DMS53 treated with DMSO at 0.1 percent for 48 hours (cell line): ENCODE measurements at regions not wholly inside any gene's neighbourhood (a gene's known extent, or its start where the extent isn't known, plus 50 kb on each side); places are given as distances from the start of the nearest gene placed in this dataset.
"Not testable (repeated sequence)": the region's sequence is repeated elsewhere in the genome, so short reads cannot be mapped to it uniquely, and the experiment has no call there.

Experiments used
- DNase-seq: peaks from one replicate; lab custom pipeline; 2025; ENCODE audit not compliant: unreplicated experiment; lab: John Stamatoyannopoulos, UW

DNA sequence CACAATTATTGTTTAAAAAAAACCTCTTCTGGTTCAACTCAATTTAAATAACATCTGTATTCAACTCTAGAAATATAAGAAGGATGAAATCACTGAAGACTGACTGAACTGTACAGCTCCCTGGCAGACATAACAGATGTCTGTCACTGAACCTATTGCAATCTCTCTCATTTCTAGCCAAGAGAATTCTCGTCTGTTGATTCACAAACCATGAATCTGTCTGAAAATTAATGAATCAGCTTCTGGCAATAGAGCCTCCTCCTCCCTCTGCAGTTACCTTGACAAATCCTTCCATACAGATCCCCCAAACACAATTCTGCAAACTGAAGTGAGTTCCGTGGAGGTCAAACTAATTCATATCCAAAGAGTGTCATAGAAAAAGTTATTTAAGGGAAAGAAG lies 561.4 kb downstream of the PYDC2 start:
- no peak for DNase-seq

- no peak for DNase-seq
Observed at GRCh38 chr3:192024751-192025150, 563.8 kb downstream of the PYDC2 start.

GRCh38 chr3:192026661-192027060 lies 565.7 kb downstream of the PYDC2 start:
- DNase-seq, result no peak

- DNase-seq, result no peak
Observed at GRCh38 chr3:192031941-192032340, 571.0 kb downstream of the PYDC2 start.

GRCh38 chr3:192033246-192033645 lies 572.3 kb downstream of the PYDC2 start:
- DNase-seq, result no peak

GRCh38 chr3:192038726-192039125 lies 577.8 kb downstream of the PYDC2 start:
- no peak for DNase-seq

- DNase-seq, result no peak
Observed at GRCh38 chr3:192039593-192039992, 578.6 kb downstream of the PYDC2 start.

DNA sequence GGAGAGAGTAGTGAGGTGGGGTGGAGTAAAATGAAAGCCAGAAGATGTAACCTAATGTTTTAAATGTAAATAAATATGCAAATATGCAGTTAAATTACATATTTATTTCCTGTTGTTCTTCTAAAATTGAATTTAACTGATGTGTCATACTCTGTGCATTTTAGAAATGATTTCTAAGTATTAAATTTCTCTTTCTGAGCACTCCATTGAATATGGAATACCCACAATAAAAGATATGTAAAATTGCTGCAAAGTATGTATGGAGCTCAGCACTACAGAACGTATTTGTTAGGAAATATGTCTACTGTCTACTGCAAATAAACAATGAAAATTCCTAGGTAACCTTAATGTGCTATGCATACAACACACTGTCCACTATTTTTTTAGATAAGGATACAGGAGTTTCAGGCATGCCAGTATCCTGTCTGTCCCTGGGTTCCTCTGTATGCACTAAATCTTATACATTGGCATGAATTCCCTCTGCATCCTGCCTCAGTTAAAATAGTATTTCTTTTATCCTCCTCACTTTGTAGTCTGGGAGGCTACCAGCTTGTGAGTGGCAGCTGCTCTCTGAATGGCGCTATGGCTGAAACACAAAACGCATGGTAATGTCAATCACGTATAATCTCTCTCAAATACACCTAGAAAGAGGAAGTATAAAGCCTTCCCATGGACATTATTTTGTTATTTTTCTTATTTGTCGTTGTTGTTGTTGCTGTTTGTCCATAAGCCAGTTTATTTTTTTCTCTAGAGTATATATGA lies 579.5 kb downstream of the PYDC2 start:
- DNase-seq, result no peak

GRCh38 chr3:192042116-192042515 lies 581.2 kb downstream of the PYDC2 start:
- DNase-seq, result no peak

- DNase-seq, result no peak
Observed at GRCh38 chr3:192054881-192055280, 593.9 kb downstream of the PYDC2 start.

DNA sequence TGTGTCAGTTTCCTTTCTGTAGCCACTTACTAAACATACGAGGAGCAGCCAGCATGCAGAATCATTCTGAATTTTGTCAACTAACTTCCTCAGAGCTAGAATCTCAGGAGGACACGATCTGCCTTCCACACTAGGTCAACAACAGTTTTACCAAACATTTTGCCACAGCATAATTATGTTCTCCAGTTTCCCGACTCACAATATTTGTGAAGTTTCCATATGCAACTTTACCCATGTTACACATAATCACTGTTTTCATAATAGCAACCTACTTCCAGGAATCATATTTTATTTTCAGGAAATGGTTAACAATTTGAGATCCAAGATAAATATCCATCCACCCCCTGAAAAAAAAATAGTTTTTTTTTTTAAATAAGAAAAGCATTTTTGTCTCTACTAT lies 595.0 kb downstream of the PYDC2 start:
- no peak for DNase-seq

- DNase-seq, result no peak
Observed at GRCh38 chr3:192057261-192057660, 596.3 kb downstream of the PYDC2 start.

DNA sequence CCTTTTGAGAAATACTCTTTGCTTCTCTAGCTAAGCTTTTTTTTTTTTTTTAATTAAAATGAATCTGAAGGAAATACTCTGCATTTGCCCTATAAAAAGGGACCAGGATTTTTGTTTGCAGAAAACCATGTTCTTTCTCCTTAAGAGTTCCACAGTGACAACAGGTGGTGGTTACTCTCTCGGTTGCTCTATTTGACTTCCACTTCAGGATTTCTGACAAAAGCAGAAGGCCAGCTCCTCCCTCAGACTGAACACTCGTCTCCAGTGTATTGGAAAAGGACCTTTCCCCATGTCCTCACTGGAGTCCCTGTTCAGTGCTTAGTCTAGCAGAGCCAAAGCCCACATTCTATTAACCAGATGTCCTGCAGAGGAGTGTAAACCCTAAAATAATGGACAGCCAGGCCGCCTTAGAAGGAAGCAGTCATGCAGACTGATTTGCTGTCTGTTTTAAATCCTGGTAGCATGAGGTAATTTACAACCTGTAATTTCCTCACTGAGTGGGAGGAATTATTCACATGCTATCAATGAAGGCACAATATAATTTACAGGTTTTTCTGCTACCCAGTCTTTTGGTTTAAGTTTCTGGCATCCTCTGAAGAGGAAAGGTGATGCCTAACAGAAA lies 599.3 kb downstream of the PYDC2 start:
- DNase-seq, result peak; percentile 73

- DNase-seq, result no peak
Observed at GRCh38 chr3:192061426-192061825, 600.5 kb downstream of the PYDC2 start.

GRCh38 chr3:192062186-192062585 lies 601.2 kb downstream of the PYDC2 start:
- DNase-seq, result no peak

GRCh38 chr3:192063570-192063969 lies 602.6 kb downstream of the PYDC2 start:
- no peak for DNase-seq

DNA sequence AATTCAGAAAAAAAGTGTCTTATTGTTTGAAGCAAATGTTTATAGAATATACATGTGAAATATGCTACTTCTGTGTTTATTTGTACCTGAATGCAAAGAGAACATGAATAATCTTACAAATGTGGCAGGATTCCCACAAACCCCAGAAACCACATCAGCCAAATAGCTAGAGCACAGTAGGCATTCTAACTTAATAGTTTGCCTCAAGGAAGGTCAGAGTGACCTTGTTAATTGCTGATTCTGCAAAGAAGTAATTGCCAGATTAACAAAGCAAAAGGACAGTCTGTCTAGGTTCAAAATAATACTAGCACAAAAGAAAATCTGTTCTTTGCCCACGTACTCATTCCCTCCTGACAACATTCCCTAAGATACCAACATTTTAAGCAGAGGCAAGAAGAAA lies 604.0 kb downstream of the PYDC2 start:
- no peak for DNase-seq

DNA sequence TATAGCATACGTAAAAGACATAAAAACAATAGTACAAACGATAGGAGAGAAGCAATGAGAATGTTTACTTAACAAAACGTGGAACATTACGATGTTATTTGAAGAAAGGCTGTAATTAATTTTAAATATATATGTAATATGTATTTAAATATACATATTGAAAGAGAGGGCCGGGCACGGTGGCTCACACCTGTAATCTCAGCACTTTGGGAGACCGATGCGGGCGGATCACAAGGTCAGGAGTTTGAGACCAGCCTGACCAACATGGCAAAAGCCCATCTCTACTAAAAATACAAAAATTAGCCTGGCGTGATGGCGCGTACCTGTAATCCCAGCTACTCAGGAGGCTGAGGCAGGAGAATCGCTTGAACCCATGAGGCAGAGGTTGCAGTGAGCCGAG lies 605.3 kb downstream of the PYDC2 start:
- not testable (repeated sequence) for DNase-seq

DNA sequence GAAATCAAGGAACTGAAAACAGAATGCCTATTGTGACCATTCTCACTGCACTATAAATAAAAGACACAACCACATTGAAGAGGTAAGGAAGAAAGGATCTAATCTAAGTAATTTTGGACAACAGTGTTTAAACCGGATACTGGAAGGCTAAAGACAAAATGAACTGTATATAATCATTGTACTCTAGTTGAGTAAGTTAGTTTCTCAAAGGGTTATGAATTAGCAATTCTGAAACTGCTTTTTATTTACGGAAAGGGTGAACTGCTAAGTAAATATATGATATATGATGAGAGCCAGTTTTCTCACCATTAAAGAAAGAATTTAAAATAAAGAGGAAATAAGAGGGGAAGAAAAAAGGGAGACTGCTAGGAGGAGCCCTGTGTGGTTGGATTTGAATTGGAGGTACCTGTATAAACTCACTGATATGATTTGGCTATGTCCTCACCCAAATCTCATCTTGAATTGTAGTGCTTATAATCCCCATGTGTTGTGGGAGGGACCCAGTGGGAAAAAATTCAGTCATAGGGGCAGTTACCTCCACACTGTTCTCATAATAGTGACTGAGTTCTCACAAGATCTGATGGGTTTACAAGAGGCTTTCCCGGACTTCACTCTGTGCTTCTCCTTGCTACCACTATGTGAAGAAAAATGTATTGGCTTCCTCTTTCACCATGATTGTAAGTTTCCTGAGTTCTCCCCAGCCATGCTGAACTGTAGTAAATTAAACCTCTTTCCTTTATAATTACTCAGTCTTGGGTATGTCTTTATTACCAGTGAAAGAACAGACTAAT lies 607.7 kb downstream of the PYDC2 start:
- no peak for DNase-seq

GRCh38 chr3:192077795-192078497 lies 617.0 kb downstream of the PYDC2 start:
- DNase-seq, result no peak

- DNase-seq, result peak; percentile 66
Observed at GRCh38 chr3:192079098-192079497, 618.1 kb downstream of the PYDC2 start.
